Upper lobe of right lung (tissue), 1 donor: ENCODE measurements at regions not wholly inside any gene's neighbourhood (a gene's known extent, or its start where the extent isn't known, plus 50 kb on each side); places are given as distances from the start of the nearest gene placed in this dataset.

Experiments used
- ATAC-seq: fragments of 200-7000 bp; cut with Tn5 transposase; one replicate; pipeline ENCODE4 v1.9.1; 2020; ENCODE audit warnings: mild to moderate bottlenecking, moderate library complexity
- DNase-seq: peaks from one replicate; pipeline ENCODE4 v3.0.0-alpha.2; 2020
- H3K27ac ChIP-seq: fragments of 200-600 bp; one replicate; pipeline ENCODE4 v1.8.0; 2022
- H3K27me3 ChIP-seq: fragments of 200-600 bp; one replicate; pipeline ENCODE4 v1.8.0; 2022; ENCODE audit warnings: mild to moderate bottlenecking
- H3K36me3 ChIP-seq: fragments of 200-600 bp; one replicate; pipeline ENCODE4 v1.8.0; 2022
- H3K4me1 ChIP-seq: fragments of 200-600 bp; one replicate; pipeline ENCODE4 v1.8.0; 2022
- H3K4me3 ChIP-seq: fragments of 200-600 bp; one replicate; pipeline ENCODE4 v1.8.0; 2022; ENCODE audit warnings: mild to moderate bottlenecking
- H3K9me3 ChIP-seq: fragments of 200-600 bp; one replicate; pipeline ENCODE4 v1.8.0; 2022
- CTCF ChIP-seq: fragments of 200-600 bp; IDR thresholded peaks from one replicate; pipeline ENCODE4 v1.8.0; 2022; ENCODE audit warnings: antibody characterized with exemption
- intact Hi-C: fragments of 100-400 bp; cut with DNase I; formaldehyde crosslinking; loops from one replicate; pipeline ENCODE4 v1.11.0; 2022
- donor health status: DM: no; HTN: yes; CAD: no; lungs with severe emphysema.

GRCh38 chr5:63306909-63307308 is 655.3 kb downstream of the HTR1A start:
- Histone ChIP-seq H3K27me3 (no peaks in the 10 kb centered on the region), H3K27ac (no peak overlapping the region), H3K4me3 (no peak overlapping the region), H3K4me1 (no peaks in the 10 kb centered on the region), H3K36me3 (no peaks in the 10 kb centered on the region), H3K9me3 (no peaks in the 10 kb centered on the region)
- DNase-seq (no peak), ATAC-seq (no peak)
- intact Hi-C loops: no loop called here
- TF ChIP-seq CTCF: no peak

- intact Hi-C loops: no loop called here
- TF ChIP-seq CTCF: no peak
- no peaks in the 10 kb centered on the region for H3K27me3 ChIP-seq
- H3K4me1 ChIP-seq: no peaks in the 10 kb centered on the region
- H3K4me3 ChIP-seq: no peak overlapping the region
- DNase-seq (no peak), ATAC-seq (no peak)
- H3K36me3 ChIP-seq: no peaks in the 10 kb centered on the region
- no peak overlapping the region for H3K27ac ChIP-seq
- no peaks in the 10 kb centered on the region for H3K9me3 ChIP-seq
Observed at GRCh38 chr5:63293317-63293716, 668.9 kb downstream of the HTR1A start.

DNA sequence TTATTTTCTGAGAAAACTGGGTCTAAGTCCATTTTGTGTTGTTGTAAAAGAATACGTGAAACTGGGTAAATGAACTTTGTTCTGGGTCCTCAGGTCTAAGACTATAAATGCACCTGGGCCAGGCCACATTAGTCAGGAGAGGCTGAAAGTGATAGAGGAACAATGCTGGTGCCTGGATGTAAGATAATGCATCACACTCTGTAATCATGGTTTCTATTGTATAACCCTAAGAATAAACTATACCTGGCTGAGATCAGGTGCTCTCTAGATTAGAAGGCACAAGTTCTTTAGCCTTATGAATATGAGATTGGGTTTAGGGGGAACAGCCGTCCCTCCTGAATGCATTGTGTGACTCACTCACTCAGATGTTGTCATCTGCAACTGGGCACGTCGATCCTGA is 675.5 kb downstream of the HTR1A start:
- Histone ChIP-seq H3K27ac (no peak overlapping the region), H3K36me3 (no peaks in the 10 kb centered on the region), H3K27me3 (no peaks in the 10 kb centered on the region), H3K4me1 (no peaks in the 10 kb centered on the region), H3K4me3 (no peak overlapping the region), H3K9me3 (no peaks in the 10 kb centered on the region)
- ATAC-seq: no peak
- no peak for DNase-seq
- intact Hi-C loops: no loop called here
- no peak for TF ChIP-seq CTCF

- ATAC-seq (no peak), DNase-seq (no peak)
- Histone ChIP-seq H3K27ac (no peak overlapping the region), H3K4me1 (no peaks in the 10 kb centered on the region), H3K27me3 (no peaks in the 10 kb centered on the region), H3K9me3 (no peaks in the 10 kb centered on the region), H3K36me3 (no peaks in the 10 kb centered on the region), H3K4me3 (no peak overlapping the region)
- no peak for TF ChIP-seq CTCF
- intact Hi-C loops: no loop called here
Observed at GRCh38 chr5:63263411-63263810, 684.8 kb downstream of the LRRC70 start.

- intact Hi-C loops: no loop called here
- no peaks in the 10 kb centered on the region for H3K4me1 ChIP-seq
- no peak for TF ChIP-seq CTCF
- no peak for ATAC-seq
- H3K9me3 ChIP-seq: no peaks in the 10 kb centered on the region
- no peak overlapping the region for H3K4me3 ChIP-seq
- no peaks in the 10 kb centered on the region for H3K36me3 ChIP-seq
- H3K27ac ChIP-seq: no peak overlapping the region
- no peak for DNase-seq
- no peaks in the 10 kb centered on the region for H3K27me3 ChIP-seq
Observed at GRCh38 chr5:63262185-63262981, 683.8 kb downstream of the LRRC70 start.

- H3K9me3 ChIP-seq: no peaks in the 10 kb centered on the region
Observed at GRCh38 chr5:63261695-63262094, 683.1 kb downstream of the LRRC70 start.

More at GRCh38 chr5:63261695-63262094, 683.1 kb downstream of the LRRC70 start:
- H3K4me1 ChIP-seq: no peaks in the 10 kb centered on the region
- ATAC-seq: no peak
- DNase-seq: no peak
- no peaks in the 10 kb centered on the region for H3K36me3 ChIP-seq
- intact Hi-C loops: no loop called here
- TF ChIP-seq CTCF: no peak
- H3K27ac ChIP-seq: no peak overlapping the region
- H3K27me3 ChIP-seq: no peaks in the 10 kb centered on the region
- H3K4me3 ChIP-seq: no peak overlapping the region
